GM18498 (cell line): ENCODE measurements at regions not wholly inside any gene's neighbourhood (a gene's known extent, or its start where the extent isn't known, plus 50 kb on each side); places are given as distances from the start of the nearest gene placed in this dataset.

Experiments used
- ATAC-seq: cut with Tn5 transposase; IDR thresholded peaks from one replicate; pipeline ENCODE4 v1.9.1; 2021; ENCODE audit warnings: mild to moderate bottlenecking, moderate library complexity; ENCODE audit not compliant: unreplicated experiment

- ATAC-seq = no peak
These were observed 64.1 kb upstream of the FOXC1 start for GRCh38 chr6:1545654-1546053.

GRCh38 chr6:1547785-1548184, 61.9 kb upstream of the FOXC1 start:
- ATAC-seq = no peak

- no peak for ATAC-seq
These were observed 58.5 kb upstream of the FOXC1 start for GRCh38 chr6:1551249-1551648.

- ATAC-seq = no peak
These were observed 57.4 kb upstream of the FOXC1 start for GRCh38 chr6:1552296-1552761.

GRCh38 chr6:1553562-1554083, 56.1 kb upstream of the FOXC1 start:
- no peak for ATAC-seq

- ATAC-seq = no peak
These were observed 55.6 kb upstream of the FOXC1 start for GRCh38 chr6:1554141-1554475.

- peak; percentile 64 for ATAC-seq
These were observed 55.0 kb upstream of the FOXC1 start for GRCh38 chr6:1554476-1555310.

- ATAC-seq = no peak
These were observed 51.3 kb upstream of the FOXC1 start for GRCh38 chr6:1558388-1558787.
